ENCODE measurements at regions not wholly inside any gene's neighbourhood (a gene's known extent, or its start where the extent isn't known, plus 50 kb on each side); places are given as distances from the start of the nearest gene placed in this dataset.
"Not testable (repeated sequence)": the region's sequence is repeated elsewhere in the genome, so short reads cannot be mapped to it uniquely, and the experiment has no call there.

DNA sequence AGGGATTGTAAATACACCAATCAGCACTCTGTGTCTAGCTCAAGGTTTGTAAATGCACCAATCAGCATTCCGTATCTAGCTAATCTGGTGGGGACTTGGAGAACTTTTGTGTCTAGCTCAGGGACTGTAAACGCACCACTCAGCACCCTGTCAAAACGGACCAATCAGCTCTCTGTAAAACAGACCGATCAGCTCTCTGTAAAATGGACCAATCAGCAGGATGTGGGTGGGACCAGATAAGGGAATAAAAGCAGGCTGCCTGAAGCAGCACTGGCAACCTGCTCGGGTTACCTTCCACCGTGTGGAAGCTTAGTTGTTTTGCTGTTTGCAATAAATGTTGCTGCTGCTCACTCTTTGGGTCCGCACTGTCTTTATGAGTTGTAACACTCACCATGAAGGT lies 145.7 kb downstream of the PSAT1 start:
- not testable (repeated sequence) for TF ChIP-seq CTCF (IDR thresholded peaks at IDR 0.05; ENCODE audit: insufficient read depth, low read length, poor library complexity, severe bottlenecking); EZH2phosphoT487 (conservative IDR thresholded peaks at IDR 0.05; ENCODE audit: low read length)
